Activated naive CD8-positive, alpha-beta T cell treated with anti-CD3 and anti-CD28 coated beads, Interleukin-2, amount 50 U/mL, for 24 hours (primary cell): ENCODE measurements at regions not wholly inside any gene's neighbourhood (a gene's known extent, or its start where the extent isn't known, plus 50 kb on each side); places are given as distances from the start of the nearest gene placed in this dataset.

Source experiments
- ATAC-seq: fragments of 150-1000 bp; cut with Tn5 transposase; one replicate; pipeline ENCODE4 v1.10.0; 2021
- DNase-seq: peaks from one replicate; pipeline ENCODE4 v3.0.0; 2021
- H3K27ac Mint-ChIP-seq: one replicate; pipeline ENCODE4 v1.8.0; 2021; ENCODE audit warnings: mild to moderate bottlenecking, mixed read lengths
- H3K27me3 Mint-ChIP-seq: one replicate; pipeline ENCODE4 v1.8.0; 2021; ENCODE audit warnings: mixed read lengths
- H3K36me3 Mint-ChIP-seq: one replicate; pipeline ENCODE4 v1.8.0; 2021; ENCODE audit warnings: low read depth, mixed read lengths
- H3K4me1 Mint-ChIP-seq: one replicate; pipeline ENCODE4 v1.8.0; 2021; ENCODE audit warnings: mixed read lengths
- H3K4me3 Mint-ChIP-seq: one replicate; pipeline ENCODE4 v1.8.0; 2021; ENCODE audit warnings: mild to moderate bottlenecking, moderate library complexity, mixed read lengths
- H3K9me3 Mint-ChIP-seq: one replicate; pipeline ENCODE4 v1.8.0; 2021; ENCODE audit warnings: mixed read lengths

DNA sequence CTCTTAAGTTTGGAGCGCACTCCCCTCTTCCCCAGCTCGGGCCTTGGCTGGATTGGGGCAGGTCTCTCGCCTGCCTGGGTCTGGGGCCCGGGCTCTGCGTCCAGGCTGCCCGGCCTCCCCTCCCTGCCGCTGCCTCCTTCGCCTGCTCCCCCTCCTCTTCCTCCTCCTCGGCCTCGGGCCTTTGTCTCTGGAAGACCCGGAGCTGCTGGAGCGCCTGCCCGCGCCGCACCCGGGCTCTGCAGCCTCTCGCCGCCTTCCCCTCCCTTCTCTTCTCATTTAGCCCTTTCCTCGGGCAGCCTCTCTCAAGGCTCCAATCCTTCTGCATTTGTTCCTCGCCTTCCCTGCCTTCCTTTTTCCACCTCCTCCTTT is 218.5 kb downstream of the C9orf50 start:
- no peak overlapping the region for H3K4me3 Mint-ChIP-seq
- ATAC-seq (no peak), DNase-seq (no peak)
- no peak overlapping the region for H3K27ac Mint-ChIP-seq
- peaks cover 2% of the 10 kb centered on the region for H3K4me1 Mint-ChIP-seq
- no peaks in the 10 kb centered on the region for H3K9me3 Mint-ChIP-seq
- no peaks in the 10 kb centered on the region for H3K36me3 Mint-ChIP-seq
- H3K27me3 Mint-ChIP-seq, result peaks cover 2% of the 10 kb centered on the region

DNA sequence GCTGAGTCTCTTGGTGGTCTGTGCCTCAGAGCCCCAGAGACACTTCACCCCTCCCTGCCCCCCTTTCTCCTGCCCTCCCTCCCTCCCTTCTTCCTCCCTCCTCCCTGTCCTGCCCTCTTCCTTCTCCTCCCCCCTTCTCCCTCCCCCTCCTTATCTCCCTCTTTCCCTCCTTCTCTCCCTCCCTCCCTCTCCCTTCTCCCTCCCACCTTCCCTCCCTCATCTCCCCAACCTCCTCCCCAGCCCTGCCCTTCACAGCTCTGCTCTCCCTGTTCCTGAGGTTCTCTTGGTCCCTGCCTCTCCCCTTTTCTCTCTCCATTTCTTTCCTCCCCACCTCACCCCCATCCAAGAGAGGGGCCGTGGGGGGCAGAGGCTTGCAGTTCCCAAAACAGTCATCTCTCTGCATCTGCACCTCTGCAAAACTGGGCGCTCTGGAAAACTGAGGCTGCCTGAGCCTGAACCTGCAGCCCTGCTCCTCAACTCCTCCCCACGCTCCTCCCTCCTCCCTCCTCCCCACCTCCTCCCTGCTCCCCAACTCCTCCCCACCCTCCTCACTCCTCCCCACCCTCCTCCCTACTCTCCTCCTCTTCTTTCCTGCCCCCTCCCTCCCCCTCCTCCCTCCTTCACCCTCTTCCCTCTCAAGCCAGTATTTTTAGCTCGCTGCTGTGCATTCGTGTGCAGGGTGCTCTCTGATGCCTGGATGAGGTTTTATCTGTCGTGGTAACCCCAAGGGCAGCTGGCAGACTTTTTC is 219.1 kb downstream of the C9orf50 start:
- no peaks in the 10 kb centered on the region for H3K9me3 Mint-ChIP-seq
- ATAC-seq (no peak), DNase-seq (no peak)
- H3K27ac Mint-ChIP-seq, result no peak overlapping the region
- H3K36me3 Mint-ChIP-seq, result no peaks in the 10 kb centered on the region
- peaks cover 2% of the 10 kb centered on the region for H3K27me3 Mint-ChIP-seq
- no peaks in the 10 kb centered on the region for H3K4me1 Mint-ChIP-seq
- H3K4me3 Mint-ChIP-seq, result no peak overlapping the region

DNA sequence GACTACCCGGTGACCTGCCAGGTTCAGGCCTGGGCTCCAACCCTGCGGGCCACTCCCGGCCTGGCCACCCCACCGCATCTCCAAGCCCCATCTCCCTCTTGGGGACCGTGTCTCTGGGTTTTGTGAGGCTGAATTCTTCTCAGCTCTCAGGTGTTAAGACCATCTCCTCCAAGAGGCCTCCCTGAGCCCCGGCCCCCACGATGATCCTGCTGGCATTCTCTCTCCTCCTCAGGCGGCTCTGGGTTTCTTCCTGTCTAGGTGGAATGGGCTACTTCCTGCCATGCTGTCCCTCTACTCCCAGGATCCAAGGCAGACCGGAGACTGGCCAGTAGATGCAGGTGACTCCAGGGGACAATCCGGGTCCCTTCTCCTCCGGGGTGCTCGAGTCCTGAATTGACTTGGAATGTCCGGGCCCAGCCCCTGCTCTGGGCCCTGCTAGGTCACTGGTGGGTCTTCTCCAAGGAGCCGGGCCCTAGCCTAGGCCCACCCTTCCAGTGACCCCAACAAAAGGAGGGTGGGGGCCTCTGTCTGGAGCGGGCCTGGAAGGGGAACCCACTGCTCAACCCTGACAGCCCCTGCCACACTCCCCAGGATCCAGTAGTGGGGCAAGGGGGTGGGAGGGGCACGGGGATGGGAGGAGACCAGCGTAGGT is 219.8 kb downstream of the C9orf50 start:
- peaks cover 2% of the 10 kb centered on the region for H3K27me3 Mint-ChIP-seq
- H3K4me1 Mint-ChIP-seq, result no peaks in the 10 kb centered on the region
- no peak for ATAC-seq
- no peaks in the 10 kb centered on the region for H3K9me3 Mint-ChIP-seq
- no peak overlapping the region for H3K27ac Mint-ChIP-seq
- no peak overlapping the region for H3K4me3 Mint-ChIP-seq
- H3K36me3 Mint-ChIP-seq, result no peaks in the 10 kb centered on the region
- no peak for DNase-seq

DNA sequence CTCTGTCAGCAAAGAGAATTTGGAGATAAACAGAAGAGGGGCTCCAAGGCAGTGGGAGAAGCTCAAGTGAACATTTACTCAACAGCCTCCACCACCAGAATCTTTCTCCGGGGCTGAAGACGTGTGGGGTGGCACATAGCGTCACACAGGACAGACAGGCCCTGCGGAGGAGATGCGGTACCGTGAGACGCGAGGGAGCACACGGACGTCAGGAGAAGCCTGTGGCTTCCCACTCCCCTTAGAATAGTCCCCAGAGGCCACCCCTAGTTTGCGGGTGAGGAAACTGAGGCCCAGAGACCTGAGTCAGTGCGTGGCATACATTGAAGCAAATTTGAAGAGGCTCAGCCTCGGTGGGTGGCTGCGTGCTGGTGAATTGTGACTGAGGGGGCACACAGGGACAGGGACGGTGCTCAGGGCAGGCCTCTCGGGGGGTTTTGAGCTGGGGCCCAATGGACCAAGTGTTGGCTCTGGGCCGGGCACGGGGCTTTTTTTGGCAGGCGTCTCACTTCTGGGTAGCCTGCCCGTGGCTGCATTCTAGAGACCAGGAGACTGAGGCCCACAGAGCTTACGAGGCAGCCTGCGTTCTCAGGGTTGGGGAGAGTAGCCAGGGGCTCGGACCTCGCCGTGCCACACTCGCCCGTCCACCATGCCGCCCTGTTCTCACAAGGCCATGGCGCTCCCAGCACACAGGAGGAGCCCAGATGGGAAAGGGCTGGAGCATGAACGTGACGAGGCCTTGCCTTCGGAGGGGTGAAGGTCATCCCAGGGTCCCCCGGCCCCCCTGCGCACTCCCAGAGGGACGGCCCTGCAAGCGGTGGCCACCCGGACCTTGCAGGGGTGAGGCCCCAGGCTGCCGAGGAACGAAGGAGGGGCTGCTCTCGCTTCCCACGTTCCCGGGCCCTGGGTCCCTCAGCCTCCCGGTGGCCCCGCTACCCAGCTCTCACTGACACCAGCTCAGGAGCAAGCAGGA is 220.6 kb downstream of the C9orf50 start:
- Mint-ChIP-seq H3K4me1 (no peaks in the 10 kb centered on the region), H3K27ac (no peak overlapping the region), H3K36me3 (no peaks in the 10 kb centered on the region), H3K27me3 (peaks cover 2% of the 10 kb centered on the region), H3K4me3 (no peak overlapping the region), H3K9me3 (no peaks in the 10 kb centered on the region)
- no peak for ATAC-seq
- DNase-seq, result no peak

DNA sequence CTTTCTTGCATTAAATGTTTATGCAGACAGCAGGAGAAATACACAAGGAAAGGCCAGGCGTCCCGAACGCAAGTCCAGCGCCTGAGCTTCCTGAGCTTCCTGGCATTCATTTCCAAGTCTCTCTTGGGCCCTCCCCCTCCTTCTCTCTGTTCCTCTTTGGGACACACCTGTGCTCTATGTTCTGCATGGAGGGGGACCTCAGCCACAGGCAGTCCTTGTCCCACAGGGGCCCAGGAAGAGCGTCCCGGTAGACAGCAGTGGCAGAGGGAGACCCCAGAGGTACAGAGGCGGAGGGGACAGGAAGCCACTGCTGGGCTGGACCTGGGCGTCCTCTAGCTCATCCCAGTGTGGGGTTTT is 221.3 kb downstream of the C9orf50 start:
- Mint-ChIP-seq H3K27me3 (peaks cover 2% of the 10 kb centered on the region), H3K9me3 (no peaks in the 10 kb centered on the region), H3K36me3 (no peaks in the 10 kb centered on the region), H3K4me3 (no peak overlapping the region), H3K4me1 (no peaks in the 10 kb centered on the region), H3K27ac (no peak overlapping the region)
- ATAC-seq (no peak), DNase-seq (no peak)

DNA sequence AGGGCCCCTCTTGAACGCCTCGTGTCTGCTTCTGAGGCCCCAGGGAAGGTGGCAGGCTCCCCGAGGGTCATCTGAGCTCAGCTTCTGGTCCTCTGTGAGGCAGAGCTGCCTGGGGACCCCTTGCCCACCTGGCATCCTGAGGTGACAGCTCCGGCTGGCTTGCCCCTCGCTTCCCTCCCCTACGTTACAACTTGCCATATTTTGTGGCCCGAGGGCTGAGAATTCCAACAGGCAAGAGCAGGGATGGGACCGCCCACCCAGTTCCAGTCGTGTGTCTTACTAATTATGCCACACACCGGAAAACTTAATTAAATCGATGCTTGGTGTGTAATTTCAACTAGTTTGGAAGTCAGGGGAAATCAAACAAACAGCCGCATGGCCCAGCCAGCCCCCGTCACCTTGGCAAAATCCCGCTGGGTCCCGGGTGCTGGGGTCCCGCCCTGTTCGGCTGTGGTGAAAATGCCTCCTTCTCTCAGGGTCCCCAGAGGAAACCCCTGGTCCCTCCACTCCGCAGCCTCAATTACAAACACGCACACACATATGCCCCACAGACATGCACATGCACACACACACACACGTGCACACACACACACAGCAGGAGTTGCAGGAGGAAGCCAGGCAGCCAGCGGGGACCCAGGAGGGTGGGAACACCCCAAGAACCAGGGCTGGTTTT is 221.0 kb upstream of the IER5L start:
- Mint-ChIP-seq H3K27ac (no peak overlapping the region), H3K4me3 (no peak overlapping the region), H3K36me3 (no peaks in the 10 kb centered on the region), H3K4me1 (no peaks in the 10 kb centered on the region), H3K9me3 (no peaks in the 10 kb centered on the region), H3K27me3 (peaks cover 2% of the 10 kb centered on the region)
- DNase-seq (no peak), ATAC-seq (no peak)

DNA sequence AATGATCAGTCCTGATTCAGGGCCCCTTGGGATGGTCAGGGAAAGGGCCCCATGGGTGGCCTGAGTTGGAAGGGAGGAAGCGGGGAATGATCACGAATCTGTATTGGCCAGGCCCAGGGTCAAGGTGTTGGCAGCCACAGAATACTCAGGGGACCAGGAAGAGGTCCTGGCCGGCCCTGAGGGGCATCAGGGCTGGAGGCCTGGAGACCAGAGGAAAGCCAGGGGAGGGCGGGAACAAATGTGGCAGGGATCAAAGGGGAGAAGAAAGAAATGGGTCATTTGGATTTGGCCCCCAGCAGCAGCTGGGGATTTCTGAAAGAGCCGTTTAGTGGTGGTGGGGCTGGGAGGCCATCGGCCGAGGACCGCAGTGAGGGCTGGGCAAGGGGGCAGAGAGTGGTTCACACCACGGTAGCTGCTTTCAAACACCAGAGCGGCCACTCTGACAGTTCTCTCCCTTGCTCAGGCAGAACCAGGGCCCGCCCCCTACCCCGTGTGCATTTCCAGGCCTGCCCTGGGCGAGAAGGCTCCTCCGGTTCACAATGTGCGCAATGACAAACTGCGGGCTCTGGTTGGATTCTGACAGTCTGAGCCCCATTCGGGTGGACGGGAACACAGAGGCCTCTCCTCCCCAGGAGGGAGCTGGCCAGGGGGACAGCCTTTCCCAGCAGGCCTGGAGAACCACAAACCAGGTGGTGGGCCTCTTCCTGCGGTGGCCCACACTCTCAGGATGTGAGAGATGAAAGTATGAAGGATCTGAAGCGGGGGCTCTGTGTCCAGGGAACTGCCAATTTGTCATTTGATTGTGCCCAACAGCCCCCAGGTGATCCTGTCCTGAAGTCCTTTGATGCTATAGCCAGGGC is 220.3 kb upstream of the IER5L start:
- Mint-ChIP-seq H3K4me1 (no peaks in the 10 kb centered on the region), H3K4me3 (no peak overlapping the region), H3K36me3 (no peaks in the 10 kb centered on the region), H3K27me3 (no peaks in the 10 kb centered on the region), H3K27ac (no peak overlapping the region), H3K9me3 (no peaks in the 10 kb centered on the region)
- DNase-seq, result no peak
- no peak for ATAC-seq

DNA sequence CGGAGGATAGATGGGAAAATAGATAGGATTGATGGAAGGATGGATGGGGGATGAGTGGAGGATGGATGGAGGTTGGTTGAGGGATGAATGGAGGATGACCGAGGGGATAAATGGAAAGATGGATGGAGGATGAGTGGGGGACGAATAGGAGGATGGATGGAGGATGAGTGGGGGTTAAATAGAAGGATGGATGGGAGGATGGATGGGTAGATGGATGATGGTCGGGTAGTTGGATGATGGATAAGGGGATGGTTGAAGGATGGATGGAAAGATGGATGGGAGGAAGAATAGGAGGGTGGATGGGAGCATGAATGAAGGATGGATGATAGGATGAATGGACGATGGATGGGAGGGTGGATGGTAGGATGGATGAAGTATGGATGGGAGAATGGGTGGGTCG is 219.3 kb upstream of the IER5L start:
- H3K36me3 Mint-ChIP-seq, result no peaks in the 10 kb centered on the region
- H3K9me3 Mint-ChIP-seq, result no peaks in the 10 kb centered on the region
- ATAC-seq (no peak), DNase-seq (no peak)
- no peak overlapping the region for H3K4me3 Mint-ChIP-seq
- H3K27me3 Mint-ChIP-seq, result no peaks in the 10 kb centered on the region
- H3K4me1 Mint-ChIP-seq, result no peaks in the 10 kb centered on the region
- H3K27ac Mint-ChIP-seq, result no peak overlapping the region

DNA sequence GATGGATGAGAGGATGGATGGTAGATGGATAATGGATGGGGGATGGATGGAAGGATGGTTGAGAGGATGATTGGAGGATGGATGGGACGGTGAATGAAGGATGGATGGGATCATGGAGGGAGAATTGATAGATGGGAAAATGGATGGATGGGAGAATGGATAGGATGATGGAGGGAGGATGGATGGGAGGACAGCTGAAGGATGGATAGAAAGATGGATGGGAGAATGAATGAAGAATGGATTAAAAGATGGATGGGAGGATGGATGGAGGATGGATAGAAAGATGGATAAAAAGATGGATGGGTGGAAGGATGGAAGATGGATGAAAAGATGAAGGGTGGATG is 218.3 kb upstream of the IER5L start:
- no peak for DNase-seq
- Mint-ChIP-seq H3K36me3 (no peaks in the 10 kb centered on the region), H3K4me1 (no peaks in the 10 kb centered on the region), H3K27ac (no peak overlapping the region), H3K4me3 (no peak overlapping the region), H3K9me3 (no peaks in the 10 kb centered on the region), H3K27me3 (no peaks in the 10 kb centered on the region)
- ATAC-seq, result no peak

DNA sequence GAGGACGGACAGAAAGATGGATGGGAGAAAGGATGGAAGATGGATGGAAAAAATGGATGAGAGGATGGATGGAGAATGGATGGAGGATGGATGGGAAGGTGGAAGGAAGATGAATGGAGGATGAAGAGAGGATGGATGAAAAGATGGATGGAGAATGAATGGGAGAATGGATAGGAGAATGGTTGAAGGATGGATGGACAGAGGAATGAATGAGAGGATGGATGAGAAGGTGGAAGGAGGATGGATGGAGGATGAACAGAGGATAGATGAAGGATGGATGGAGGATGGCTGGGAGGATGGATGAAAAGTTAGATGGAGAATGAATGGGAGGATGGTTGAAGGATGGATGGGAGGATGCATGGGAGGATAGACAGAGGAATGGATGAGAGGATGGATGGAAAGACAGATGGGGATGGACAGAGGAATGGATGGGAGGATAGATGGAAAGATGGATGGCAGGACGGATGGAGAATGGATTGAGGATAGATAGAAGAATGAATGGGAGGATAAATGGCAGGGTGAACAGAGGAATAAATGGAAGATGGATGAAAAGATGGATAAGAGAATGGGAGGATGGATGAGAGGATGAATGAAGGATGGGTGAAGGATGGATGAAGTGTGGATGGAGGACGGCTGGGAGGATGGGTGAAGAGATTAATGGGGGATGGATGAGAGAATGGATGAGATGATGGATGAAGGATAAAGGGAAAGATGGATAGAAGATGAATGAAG is 217.7 kb upstream of the IER5L start:
- ATAC-seq (no peak), DNase-seq (no peak)
- H3K4me1 Mint-ChIP-seq, result no peaks in the 10 kb centered on the region
- no peaks in the 10 kb centered on the region for H3K27me3 Mint-ChIP-seq
- H3K36me3 Mint-ChIP-seq, result no peaks in the 10 kb centered on the region
- H3K27ac Mint-ChIP-seq, result no peak overlapping the region
- no peaks in the 10 kb centered on the region for H3K9me3 Mint-ChIP-seq
- no peak overlapping the region for H3K4me3 Mint-ChIP-seq

DNA sequence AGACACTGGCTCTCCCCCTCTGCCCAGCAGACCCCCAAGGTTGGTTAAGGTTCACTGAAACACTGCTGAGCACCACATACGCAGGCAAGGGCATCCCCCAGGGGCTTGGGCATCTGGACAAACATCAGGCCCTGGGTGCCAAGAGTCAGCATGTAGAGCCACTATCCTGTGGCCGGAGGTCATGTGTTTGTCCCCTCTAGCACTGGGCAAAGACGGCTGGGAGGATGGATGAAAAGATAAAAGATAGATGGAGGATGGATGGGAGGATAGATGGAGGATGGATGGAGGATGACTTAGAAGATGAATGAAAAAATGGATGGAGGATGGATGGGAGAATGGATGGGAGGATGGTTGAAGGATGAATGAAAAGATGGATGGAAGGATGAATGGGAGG is 216.8 kb upstream of the IER5L start:
- Mint-ChIP-seq H3K27ac (no peak overlapping the region), H3K36me3 (no peaks in the 10 kb centered on the region), H3K27me3 (no peaks in the 10 kb centered on the region), H3K9me3 (no peaks in the 10 kb centered on the region), H3K4me3 (no peak overlapping the region), H3K4me1 (no peaks in the 10 kb centered on the region)
- no peak for DNase-seq
- no peak for ATAC-seq

DNA sequence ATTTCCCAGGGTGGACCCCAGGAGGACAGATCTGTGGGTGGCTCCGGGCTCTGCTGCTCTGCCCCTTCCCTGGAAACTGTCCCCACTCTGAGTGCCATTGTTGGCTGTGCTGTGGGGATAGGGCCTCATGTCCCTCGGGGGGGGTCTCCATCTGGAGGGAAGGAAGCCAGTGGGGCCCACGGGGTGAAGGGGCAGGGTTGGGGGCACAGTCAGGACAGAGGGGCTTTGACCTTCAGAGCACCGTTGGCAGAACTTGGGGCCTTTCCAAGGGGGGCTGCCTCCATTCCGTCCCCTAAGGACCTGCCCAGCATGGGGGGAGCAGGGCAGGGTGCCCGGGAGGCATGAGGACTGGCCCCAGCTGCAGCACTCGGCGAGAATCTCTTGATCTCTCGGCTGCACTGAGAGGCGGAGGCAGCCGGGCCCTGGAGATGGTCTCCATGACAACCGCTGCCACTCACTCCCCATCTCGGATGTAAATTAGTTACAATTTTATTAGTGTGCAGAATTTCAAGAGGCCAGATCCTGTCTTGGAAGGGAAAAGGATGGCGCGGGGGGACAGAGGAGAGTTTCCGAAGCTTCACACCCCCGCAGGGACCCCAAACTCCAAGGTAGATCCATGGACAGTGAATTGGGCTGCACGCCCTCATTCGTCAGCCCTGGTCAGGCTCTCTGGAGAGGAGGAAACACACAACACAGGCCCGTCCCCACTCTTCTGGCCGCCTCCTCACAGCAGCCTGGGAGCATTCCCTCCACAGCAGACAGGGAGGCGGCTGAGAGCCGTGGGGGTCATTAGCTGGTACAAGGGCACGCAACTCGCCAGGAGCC is 216.2 kb upstream of the IER5L start:
- Mint-ChIP-seq H3K4me3 (no peak overlapping the region), H3K27me3 (no peaks in the 10 kb centered on the region), H3K27ac (no peak overlapping the region), H3K9me3 (no peaks in the 10 kb centered on the region), H3K4me1 (no peaks in the 10 kb centered on the region), H3K36me3 (no peaks in the 10 kb centered on the region)
- ATAC-seq (no peak), DNase-seq (no peak)

DNA sequence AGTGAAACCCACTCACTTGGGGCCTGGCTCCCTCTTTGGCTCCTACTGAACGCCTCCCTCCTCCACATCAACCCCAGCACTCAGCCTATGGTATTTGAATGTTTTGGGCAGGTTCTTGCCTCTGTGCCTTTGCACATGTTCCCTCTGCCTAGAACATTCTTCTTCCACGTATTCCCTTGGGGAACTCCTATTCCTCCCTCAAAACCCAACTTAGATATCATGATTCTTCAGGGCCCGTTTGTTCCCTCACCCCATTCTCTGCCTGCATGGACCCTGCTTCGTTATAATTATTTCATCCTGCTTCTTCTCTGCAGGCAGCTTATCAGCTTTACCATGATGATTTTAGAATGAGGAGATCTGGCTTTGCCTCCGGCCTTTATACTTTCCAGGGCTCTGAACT is 215.0 kb upstream of the IER5L start:
- Mint-ChIP-seq H3K4me1 (no peaks in the 10 kb centered on the region), H3K36me3 (no peaks in the 10 kb centered on the region), H3K4me3 (no peak overlapping the region), H3K27me3 (no peaks in the 10 kb centered on the region), H3K9me3 (no peaks in the 10 kb centered on the region), H3K27ac (no peak overlapping the region)
- DNase-seq, result no peak
- ATAC-seq, result no peak
